Cardiac muscle cell (in vitro differentiated cells and primary cell): ENCODE measurements at regions not wholly inside any gene's neighbourhood (a gene's known extent, or its start where the extent isn't known, plus 50 kb on each side); places are given as distances from the start of the nearest gene placed in this dataset.

Source experiments
- DNase-seq, 2 donors: peaks; one replicate each; pipeline versions ENCODE4 v3.0.0 to v3.0.0-alpha.2; 2010 to 2017; ENCODE audit warnings: low read depth in 1 of 2, low spot score in 1 of 2
- H3K27ac ChIP-seq: fragments of 200-600 bp; sonication (generic); 2 replicates; pipeline ENCODE4 v1.5.1; 2016
- H3K27me3 ChIP-seq: fragments of 200-600 bp; sonication (generic); 2 replicates; pipeline ENCODE4 v1.6.0; 2016; ENCODE audit warnings: control low read depth
- H3K36me3 ChIP-seq: fragments of 200-600 bp; sonication (generic); 2 replicates; pipeline ENCODE4 v1.5.1; 2016; ENCODE audit warnings: control low read depth
- H3K4me1 ChIP-seq: fragments of 200-600 bp; sonication (generic); 2 replicates; pipeline ENCODE4 v1.8.1; 2017; ENCODE audit warnings: low read depth, mild to moderate bottlenecking, mixed run types
- H3K4me3 ChIP-seq: fragments of 200-600 bp; sonication (generic); 2 replicates; pipeline ENCODE4 v1.5.1; 2016; ENCODE audit warnings: mild to moderate bottlenecking
- H3K9me3 ChIP-seq: fragments of 200-600 bp; sonication (generic); 2 replicates; pipeline ENCODE4 v1.5.1; 2017; ENCODE audit warnings: low read depth, mild to moderate bottlenecking, control low read depth
- CTCF ChIP-seq: IDR thresholded peaks from 2 replicates; pipeline ENCODE4 v1.5.1; 2012; ENCODE audit warnings: low read depth, mild to moderate bottlenecking, low read length

- Histone ChIP-seq H3K9me3 (no peaks in the 10 kb centered on the region), H3K4me1 (no peaks in the 10 kb centered on the region), H3K4me3 (no peak overlapping the region), H3K27ac (no peak overlapping the region), H3K27me3 (peaks cover 5% of the 10 kb centered on the region), H3K36me3 (no peaks in the 10 kb centered on the region)
- no peak for TF ChIP-seq CTCF
- DNase-seq: no peak
Observed at GRCh38 chr1:29399465-29399864, 163.1 kb downstream of the PTPRU start.

- H3K9me3 ChIP-seq: no peaks in the 10 kb centered on the region
- no peaks in the 10 kb centered on the region for H3K4me1 ChIP-seq
- no peak overlapping the region for H3K4me3 ChIP-seq
- TF ChIP-seq CTCF: no peak
- no peaks in the 10 kb centered on the region for H3K36me3 ChIP-seq
- H3K27me3 ChIP-seq: peaks cover 5% of the 10 kb centered on the region
- H3K27ac ChIP-seq: no peak overlapping the region
- DNase-seq: peak in 1 of 2 donors; percentile 27
Observed at GRCh38 chr1:29398431-29398830, 162.1 kb downstream of the PTPRU start.

- no peaks in the 10 kb centered on the region for H3K9me3 ChIP-seq
- no peak for DNase-seq
- no peak overlapping the region for H3K27ac ChIP-seq
- TF ChIP-seq CTCF: no peak
- no peaks in the 10 kb centered on the region for H3K36me3 ChIP-seq
- no peaks in the 10 kb centered on the region for H3K4me1 ChIP-seq
- H3K27me3 ChIP-seq: peaks cover 5% of the 10 kb centered on the region
- H3K4me3 ChIP-seq: no peak overlapping the region
Observed at GRCh38 chr1:29397981-29398380, 161.7 kb downstream of the PTPRU start.

GRCh38 chr1:29397256-29397590 lies 160.9 kb downstream of the PTPRU start:
- no peak for TF ChIP-seq CTCF
- no peak for DNase-seq
- Histone ChIP-seq H3K4me3 (no peak overlapping the region), H3K36me3 (no peaks in the 10 kb centered on the region), H3K27me3 (peaks cover 5% of the 10 kb centered on the region), H3K4me1 (no peaks in the 10 kb centered on the region), H3K27ac (no peak overlapping the region), H3K9me3 (no peaks in the 10 kb centered on the region)

GRCh38 chr1:29396438-29397255 lies 160.3 kb downstream of the PTPRU start:
- no peaks in the 10 kb centered on the region for H3K9me3 ChIP-seq
- H3K27me3 ChIP-seq: peaks cover 5% of the 10 kb centered on the region
- H3K4me1 ChIP-seq: no peaks in the 10 kb centered on the region
- DNase-seq: peak; percentile 19 to 39
- no peak overlapping the region for H3K27ac ChIP-seq
- H3K36me3 ChIP-seq: no peaks in the 10 kb centered on the region
- peak; percentile 35 for TF ChIP-seq CTCF
- H3K4me3 ChIP-seq: no peak overlapping the region
